Activated naive CD4-positive, alpha-beta T cell treated with anti-CD3 and anti-CD28 coated beads for 36 hours (primary cell): ENCODE measurements at regions not wholly inside any gene's neighbourhood (a gene's known extent, or its start where the extent isn't known, plus 50 kb on each side); places are given as distances from the start of the nearest gene placed in this dataset.

Experiments used
- CTCF ChIA-PET: fragments of 350-600 bp; sonication (Branson Sonifier 250); formaldehyde crosslinking; loops from one replicate; lab custom pipeline; 2021; ENCODE audit warnings: antibody characterized with exemption; lab: Charles Lee
- DNase-seq: peaks from one replicate; pipeline ENCODE4 v3.0.0-alpha.2; 2020
- H3K27ac Mint-ChIP-seq: one replicate; pipeline ENCODE4 v1.8.0; 2021; ENCODE audit warnings: mild to moderate bottlenecking, mixed read lengths
- H3K27me3 Mint-ChIP-seq: one replicate; pipeline ENCODE4 v1.8.0; 2021; ENCODE audit warnings: low read depth, mixed read lengths
- H3K36me3 Mint-ChIP-seq: one replicate; pipeline ENCODE4 v1.8.0; 2021; ENCODE audit warnings: low read depth, mixed read lengths
- H3K4me1 Mint-ChIP-seq: one replicate; pipeline ENCODE4 v1.8.0; 2021; ENCODE audit warnings: low read depth, mixed read lengths
- H3K4me3 Mint-ChIP-seq: one replicate; pipeline ENCODE4 v1.8.0; 2021; ENCODE audit warnings: mild to moderate bottlenecking, moderate library complexity, mixed read lengths
- H3K9me3 Mint-ChIP-seq: one replicate; pipeline ENCODE4 v1.8.0; 2021; ENCODE audit warnings: mixed read lengths
- intact Hi-C: fragments of 100-400 bp; cut with micrococcal nuclease; formaldehyde crosslinking; loops from one replicate; pipeline ENCODE4 v1.15.1; 2023

DNA sequence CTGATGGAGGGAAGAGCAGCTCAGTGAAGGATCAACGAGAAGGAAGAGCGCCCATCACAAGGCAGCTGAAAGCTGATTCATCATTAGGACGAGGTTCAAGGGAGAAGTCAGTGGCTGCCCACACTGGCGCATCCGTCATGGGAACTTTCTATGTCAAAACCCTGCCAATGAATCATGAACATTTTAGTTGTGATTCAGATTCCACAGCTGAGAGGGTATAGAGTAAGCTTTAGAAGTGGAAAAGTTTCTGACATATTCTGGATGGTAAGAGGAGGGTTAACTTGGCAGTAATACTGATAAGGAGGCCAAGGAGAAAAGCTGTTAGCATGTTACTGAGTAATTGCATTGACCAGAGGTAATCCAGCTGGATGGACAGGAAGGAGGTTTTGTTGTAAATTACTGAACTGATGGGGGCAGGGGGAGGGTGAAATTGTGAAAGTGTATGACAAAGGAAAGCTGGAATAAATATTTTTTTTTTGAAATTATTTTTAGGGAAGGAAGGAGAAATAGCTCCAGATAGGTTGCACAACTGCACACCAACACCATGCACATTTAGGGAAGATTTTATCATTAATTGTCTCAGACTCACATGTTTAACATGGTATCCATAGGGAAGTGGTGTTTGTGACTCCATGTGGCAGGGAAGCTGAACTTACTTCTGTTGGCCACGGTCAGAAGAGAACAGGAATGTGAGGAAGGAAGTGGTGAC is 78.3 kb upstream of the NRP1 start:
- no peaks in the 10 kb centered on the region for H3K4me1 Mint-ChIP-seq
- no peaks in the 10 kb centered on the region for H3K9me3 Mint-ChIP-seq
- no peak overlapping the region for H3K27ac Mint-ChIP-seq
- H3K36me3 Mint-ChIP-seq = no peaks in the 10 kb centered on the region
- intact Hi-C loops = no loop called here
- no peak overlapping the region for H3K4me3 Mint-ChIP-seq
- CTCF ChIA-PET = interaction anchor here (0.5 kb wide), 1 partner anchor 441 kb away, joined by 4 read pairs; no protein-coding TSS in a partner anchor
- no peak for DNase-seq
- H3K27me3 Mint-ChIP-seq = peaks cover 42% of the 10 kb centered on the region

DNA sequence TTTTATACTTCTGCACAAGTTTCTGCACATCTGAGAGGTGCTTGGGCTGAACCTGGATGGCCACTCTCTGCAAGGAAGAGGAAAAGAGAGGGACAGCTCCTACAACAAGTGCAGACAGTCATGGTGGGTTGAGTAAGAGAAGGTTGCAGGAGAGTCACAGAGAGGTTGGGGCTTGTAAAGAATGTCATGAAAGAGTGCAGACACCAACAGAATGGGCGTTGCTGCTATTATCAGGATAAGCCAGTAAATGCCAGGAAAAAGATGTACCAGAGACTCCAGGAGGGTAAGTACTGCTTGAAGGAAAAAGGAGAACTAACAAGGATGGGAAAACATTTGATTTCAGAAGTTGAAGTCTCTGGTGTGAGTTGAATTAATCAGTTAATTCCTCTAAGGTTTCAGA is 77.8 kb upstream of the NRP1 start:
- H3K4me3 Mint-ChIP-seq = no peak overlapping the region
- intact Hi-C loops = no loop called here
- H3K9me3 Mint-ChIP-seq = no peaks in the 10 kb centered on the region
- no peaks in the 10 kb centered on the region for H3K4me1 Mint-ChIP-seq
- H3K36me3 Mint-ChIP-seq = no peaks in the 10 kb centered on the region
- CTCF ChIA-PET = no interaction called here
- H3K27me3 Mint-ChIP-seq = peaks cover 45% of the 10 kb centered on the region
- H3K27ac Mint-ChIP-seq = no peak overlapping the region
- no peak for DNase-seq

DNA sequence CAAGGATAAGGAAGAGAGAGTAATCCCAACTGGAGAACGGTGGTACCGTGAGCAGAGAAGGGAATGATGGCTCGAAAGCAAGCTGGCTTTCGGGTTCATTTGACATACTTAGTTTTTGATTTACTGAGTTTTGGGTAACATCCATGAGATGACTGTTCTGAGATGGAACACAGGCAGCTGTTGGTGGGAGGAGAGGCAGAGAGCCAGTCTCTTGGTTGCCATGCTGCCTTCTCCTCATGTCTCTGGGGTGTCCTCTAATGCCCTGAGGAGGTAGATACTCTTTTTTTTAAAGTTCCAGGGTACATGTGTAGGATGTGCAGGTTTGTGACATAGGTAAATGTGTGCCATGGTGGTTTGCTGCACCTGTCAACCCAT is 76.4 kb upstream of the NRP1 start:
- CTCF ChIA-PET = interaction anchor here (0.6 kb wide), 1 partner anchor 53 kb away, joined by 3 read pairs; no protein-coding TSS in a partner anchor
- no peak for DNase-seq
- Mint-ChIP-seq H3K27me3 (peaks cover 53% of the 10 kb centered on the region), H3K4me3 (no peak overlapping the region), H3K36me3 (no peaks in the 10 kb centered on the region), H3K9me3 (no peaks in the 10 kb centered on the region), H3K4me1 (no peaks in the 10 kb centered on the region), H3K27ac (no peak overlapping the region)
- intact Hi-C loops = no loop called here

DNA sequence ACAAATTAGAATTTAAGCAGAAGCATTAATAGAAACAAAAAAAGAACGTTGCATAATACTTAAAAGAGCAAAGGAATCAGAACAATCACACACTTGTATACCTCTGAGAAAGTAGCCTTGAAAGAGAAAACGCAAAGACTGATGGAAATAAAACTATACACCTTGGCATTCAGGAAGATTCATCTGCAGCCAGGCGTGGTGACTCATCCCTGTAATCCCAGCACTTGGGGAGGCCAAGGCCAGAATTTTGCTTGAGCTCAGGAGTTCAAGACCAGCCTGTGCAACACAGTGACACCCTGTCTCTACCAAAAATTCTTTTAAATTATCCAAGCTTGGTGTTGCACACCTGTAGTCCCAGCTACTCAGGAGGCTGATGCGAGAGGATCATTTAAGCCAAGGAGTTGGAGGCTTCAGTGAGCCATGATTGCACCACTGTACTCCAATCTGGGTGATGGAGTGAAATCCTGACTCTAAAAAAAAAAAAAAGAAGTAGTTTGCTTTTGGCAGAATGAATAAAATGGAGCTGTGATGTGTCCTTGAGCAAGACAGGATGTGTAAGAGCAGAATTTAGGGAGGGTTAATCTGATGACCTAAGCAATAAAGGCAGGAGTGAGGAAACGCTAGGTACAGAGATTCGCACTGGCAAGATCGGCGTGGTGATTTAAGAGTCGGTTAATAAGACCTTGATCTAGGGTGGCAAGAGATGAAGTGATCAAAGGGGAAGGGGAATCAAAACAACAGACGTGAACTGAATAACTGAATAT is 75.8 kb upstream of the NRP1 start:
- intact Hi-C loops = no loop called here
- CTCF ChIA-PET = no interaction called here

GRCh38 chr10:33406596-33406995 is 72.1 kb upstream of the NRP1 start:
- Mint-ChIP-seq H3K9me3 (no peaks in the 10 kb centered on the region), H3K4me3 (no peak overlapping the region), H3K4me1 (no peaks in the 10 kb centered on the region), H3K27me3 (peaks cover 42% of the 10 kb centered on the region), H3K36me3 (no peaks in the 10 kb centered on the region), H3K27ac (no peak overlapping the region)
- CTCF ChIA-PET = no interaction called here
- intact Hi-C loops = no loop called here
- no peak for DNase-seq

More for the DNA sequence above, 75.8 kb upstream of the NRP1 start:
- DNase-seq = no peak
- no peak overlapping the region for H3K27ac Mint-ChIP-seq
- H3K9me3 Mint-ChIP-seq = no peaks in the 10 kb centered on the region
- H3K36me3 Mint-ChIP-seq = no peaks in the 10 kb centered on the region
- H3K27me3 Mint-ChIP-seq = peaks cover 52% of the 10 kb centered on the region
- no peaks in the 10 kb centered on the region for H3K4me1 Mint-ChIP-seq
- H3K4me3 Mint-ChIP-seq = no peak overlapping the region

DNA sequence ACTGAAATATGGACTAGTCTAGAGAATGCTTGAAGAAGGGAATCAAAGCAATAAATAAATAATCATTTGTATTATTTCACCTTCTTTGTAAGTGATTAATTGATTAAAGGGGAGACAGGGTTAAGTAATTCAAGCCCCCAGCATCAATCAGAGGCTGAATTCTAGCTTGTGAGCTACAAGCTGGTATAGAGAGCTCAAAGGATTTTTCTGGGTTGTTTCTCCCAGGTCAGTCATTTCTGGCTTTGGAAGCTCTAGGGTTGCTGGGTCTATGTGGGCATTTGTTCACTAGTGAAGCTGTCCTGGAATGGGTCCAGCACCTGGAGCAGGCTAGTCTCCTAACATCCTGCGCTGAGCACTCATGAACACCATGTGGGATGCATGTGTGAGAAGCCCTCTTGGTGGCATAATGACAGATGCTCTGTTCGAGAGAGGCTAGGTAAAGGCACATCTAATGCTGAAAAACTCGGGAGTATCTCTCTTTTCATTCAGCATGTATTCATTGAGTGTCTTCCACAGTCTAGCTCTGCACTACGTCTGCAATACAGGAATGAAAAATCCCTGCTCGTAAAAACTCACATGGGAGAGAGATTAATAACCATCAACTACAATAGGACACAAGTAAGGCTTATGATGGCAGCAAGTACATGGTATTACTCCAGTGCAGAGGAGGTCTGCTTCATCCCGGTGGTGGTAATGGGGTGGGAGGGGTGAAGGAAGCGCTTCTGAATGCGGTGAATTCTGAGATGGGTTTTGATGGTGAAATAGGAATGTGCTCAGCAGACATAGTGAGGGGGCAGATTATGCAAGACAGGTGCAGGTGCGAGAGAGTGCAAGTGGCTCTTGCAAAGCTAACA is 68.0 kb upstream of the NRP1 start:
- no peaks in the 10 kb centered on the region for H3K4me1 Mint-ChIP-seq
- no peak overlapping the region for H3K4me3 Mint-ChIP-seq
- no peak for DNase-seq
- CTCF ChIA-PET = interaction anchor here (1.0 kb wide), 1 partner anchor 67 kb away, joined by 3 read pairs; the partner anchor contains the start of gene NRP1
- H3K9me3 Mint-ChIP-seq = peaks cover 3% of the 10 kb centered on the region
- intact Hi-C loops = no loop called here
- H3K36me3 Mint-ChIP-seq = no peaks in the 10 kb centered on the region
- no peak overlapping the region for H3K27ac Mint-ChIP-seq
- peaks cover 17% of the 10 kb centered on the region for H3K27me3 Mint-ChIP-seq

GRCh38 chr10:33401300-33401699 is 66.8 kb upstream of the NRP1 start:
- Mint-ChIP-seq H3K27me3 (peaks cover 8% of the 10 kb centered on the region), H3K4me3 (no peak overlapping the region), H3K36me3 (no peaks in the 10 kb centered on the region), H3K4me1 (no peaks in the 10 kb centered on the region), H3K27ac (no peak overlapping the region), H3K9me3 (peaks cover 11% of the 10 kb centered on the region)
- intact Hi-C loops = no loop called here
- CTCF ChIA-PET = no interaction called here
- no peak for DNase-seq

- CTCF ChIA-PET = no interaction called here
- no peak for DNase-seq
- intact Hi-C loops = no loop called here
- Mint-ChIP-seq H3K4me1 (no peaks in the 10 kb centered on the region), H3K36me3 (no peaks in the 10 kb centered on the region), H3K9me3 (peaks cover 11% of the 10 kb centered on the region), H3K27me3 (peaks cover 3% of the 10 kb centered on the region), H3K4me3 (no peak overlapping the region), H3K27ac (no peak overlapping the region)
Measured at GRCh38 chr10:33398796-33399195, 64.3 kb upstream of the NRP1 start.

DNA sequence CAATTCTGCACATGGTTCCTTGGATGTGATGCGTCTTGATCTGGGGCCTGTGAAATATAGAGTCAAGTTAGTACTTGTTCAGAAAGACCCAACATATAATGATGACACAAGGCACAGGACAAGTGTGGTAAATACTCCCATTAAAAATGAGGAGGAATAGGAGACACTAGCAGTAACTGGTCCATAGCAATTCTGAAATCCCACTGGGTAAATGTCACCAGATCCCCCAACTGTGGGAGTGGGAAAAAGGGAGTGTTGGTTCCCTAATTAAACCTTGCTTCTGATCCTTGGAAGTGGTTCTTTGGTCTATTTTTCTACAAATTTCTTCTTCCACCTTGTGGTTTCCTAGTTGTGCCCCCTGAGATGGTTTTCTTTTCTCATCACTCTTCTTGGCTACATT is 62.5 kb upstream of the NRP1 start:
- Mint-ChIP-seq H3K27me3 (no peaks in the 10 kb centered on the region), H3K4me3 (no peak overlapping the region), H3K27ac (no peak overlapping the region), H3K4me1 (no peaks in the 10 kb centered on the region), H3K9me3 (peaks cover 11% of the 10 kb centered on the region), H3K36me3 (no peaks in the 10 kb centered on the region)
- intact Hi-C loops = no loop called here
- DNase-seq = no peak
- CTCF ChIA-PET = no interaction called here

- no peak for DNase-seq
- CTCF ChIA-PET = interaction anchor here (0.7 kb wide), 1 partner anchor 1205 kb away, joined by 3 read pairs; no protein-coding TSS in a partner anchor
- intact Hi-C loops = no loop called here
- peaks cover 11% of the 10 kb centered on the region for H3K9me3 Mint-ChIP-seq
- H3K36me3 Mint-ChIP-seq = no peaks in the 10 kb centered on the region
- H3K4me1 Mint-ChIP-seq = no peaks in the 10 kb centered on the region
- H3K27me3 Mint-ChIP-seq = peaks cover 3% of the 10 kb centered on the region
- no peak overlapping the region for H3K4me3 Mint-ChIP-seq
- H3K27ac Mint-ChIP-seq = no peak overlapping the region
Measured at GRCh38 chr10:33396279-33396678, 61.8 kb upstream of the NRP1 start.

DNA sequence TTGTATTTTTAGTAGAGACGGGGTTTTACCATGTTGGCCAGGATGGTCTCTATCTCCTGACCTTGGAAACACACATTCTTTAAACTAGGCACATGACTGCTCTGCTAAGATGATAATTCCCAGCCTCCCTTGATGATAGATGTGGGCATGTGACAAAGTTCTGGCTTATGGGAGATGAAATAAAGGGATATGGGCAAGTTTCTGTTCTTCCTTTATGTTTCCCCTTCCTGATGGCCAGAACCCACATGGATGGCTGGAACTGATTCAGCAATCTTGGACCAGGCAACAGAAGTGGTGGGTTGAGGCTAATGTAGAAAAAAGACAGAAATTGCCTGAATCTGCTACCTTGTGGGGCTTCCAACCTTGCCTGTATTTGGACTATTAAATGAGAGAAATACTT is 60.7 kb upstream of the NRP1 start:
- CTCF ChIA-PET = no interaction called here
- Mint-ChIP-seq H3K27me3 (peaks cover 6% of the 10 kb centered on the region), H3K9me3 (peaks cover 11% of the 10 kb centered on the region)

DNA sequence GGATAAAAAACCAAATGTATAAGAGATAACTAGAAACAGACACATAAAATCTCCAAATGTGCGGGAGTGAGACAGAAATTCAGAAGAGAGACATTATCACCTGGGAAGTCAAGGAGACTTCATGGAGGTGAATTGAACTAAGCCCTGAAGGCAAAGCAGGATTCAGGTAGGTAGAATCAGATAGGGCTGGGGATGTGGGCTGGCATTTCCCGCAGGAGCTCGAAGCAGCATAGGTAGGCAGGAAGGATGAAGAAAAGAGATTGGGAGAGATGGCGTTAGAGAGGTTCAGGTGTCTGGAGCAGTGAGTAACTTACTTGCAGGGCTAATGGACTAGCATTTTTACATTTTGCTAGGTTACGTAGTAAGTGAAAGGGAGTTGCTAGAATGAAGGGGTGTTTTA is 58.2 kb upstream of the NRP1 start:
- peaks cover 12% of the 10 kb centered on the region for H3K27me3 Mint-ChIP-seq
- intact Hi-C loops = no loop called here
- peaks cover 10% of the 10 kb centered on the region for H3K9me3 Mint-ChIP-seq
- no peak overlapping the region for H3K27ac Mint-ChIP-seq
- CTCF ChIA-PET = no interaction called here
- no peak for DNase-seq
- H3K36me3 Mint-ChIP-seq = no peaks in the 10 kb centered on the region
- H3K4me3 Mint-ChIP-seq = no peak overlapping the region
- no peaks in the 10 kb centered on the region for H3K4me1 Mint-ChIP-seq

More for the DNA sequence above, 60.7 kb upstream of the NRP1 start:
- DNase-seq = no peak
- no peaks in the 10 kb centered on the region for H3K36me3 Mint-ChIP-seq
- no peak overlapping the region for H3K27ac Mint-ChIP-seq
- no peaks in the 10 kb centered on the region for H3K4me1 Mint-ChIP-seq
- H3K4me3 Mint-ChIP-seq = no peak overlapping the region
- intact Hi-C loops = no loop called here
